22Rv1 (cell line): ENCODE measurements at regions not wholly inside any gene's neighbourhood (a gene's known extent, or its start where the extent isn't known, plus 50 kb on each side); places are given as distances from the start of the nearest gene placed in this dataset.
"Not testable (repeated sequence)": the region's sequence is repeated elsewhere in the genome, so short reads cannot be mapped to it uniquely, and the experiment has no call there.

ENCODE experiments used
- H3K27ac ChIP-seq: fragments of 450-650 bp; 2 replicates; pipeline ENCODE4 v1.5.1; 2017
- CTCF ChIP-seq: fragments of 450-650 bp; IDR thresholded peaks from 2 replicates; pipeline ENCODE4 v1.5.1; 2017; ENCODE audit warnings: mild to moderate bottlenecking
- ZFX ChIP-seq: fragments of 450-650 bp; IDR thresholded peaks from 2 replicates; pipeline ENCODE4 v1.6.1; 2017; ENCODE audit warnings: antibody characterized with exemption, borderline replicate concordance

- no peak overlapping the region for H3K27ac ChIP-seq
- TF ChIP-seq ZFX (no peak), CTCF (no peak)
These were observed 276.6 kb upstream of the CNR1 start for GRCh38 chr6:88442737-88443136.

- no peak overlapping the region for H3K27ac ChIP-seq
- TF ChIP-seq ZFX (no peak), CTCF (no peak)
These were observed 275.2 kb upstream of the CNR1 start for GRCh38 chr6:88441346-88441745.

- no peak overlapping the region for H3K27ac ChIP-seq
- no peak for TF ChIP-seq ZFX
- TF ChIP-seq CTCF = no peak
These were observed 261.9 kb upstream of the CNR1 start for GRCh38 chr6:88428068-88428467.

- no peak overlapping the region for H3K27ac ChIP-seq
- TF ChIP-seq ZFX (no peak), CTCF (no peak)
These were observed 259.9 kb upstream of the CNR1 start for GRCh38 chr6:88426005-88426404.

GRCh38 chr6:88422831-88423230, 256.7 kb upstream of the CNR1 start:
- TF ChIP-seq CTCF = peak; percentile 71
- TF ChIP-seq ZFX = no peak
- H3K27ac ChIP-seq = no peak overlapping the region

GRCh38 chr6:88420967-88421488, 254.9 kb upstream of the CNR1 start:
- H3K27ac ChIP-seq = not testable (repeated sequence)

- not testable (repeated sequence) for H3K27ac ChIP-seq
These were observed 253.0 kb upstream of the CNR1 start for GRCh38 chr6:88418921-88419810.

- H3K27ac ChIP-seq = not testable (repeated sequence)
These were observed 251.2 kb upstream of the CNR1 start for GRCh38 chr6:88417361-88417760.

GRCh38 chr6:88413459-88413858, 247.3 kb upstream of the CNR1 start:
- TF ChIP-seq CTCF = no peak
- no peak for TF ChIP-seq ZFX
- H3K27ac ChIP-seq = no peak overlapping the region

- H3K27ac ChIP-seq = not testable (repeated sequence)
These were observed 242.2 kb upstream of the CNR1 start for GRCh38 chr6:88408355-88408754.

GRCh38 chr6:88406674-88407073, 240.5 kb upstream of the CNR1 start:
- H3K27ac ChIP-seq = not testable (repeated sequence)
